Effector CD4-positive, alpha-beta T cell (primary cell): ENCODE measurements at regions not wholly inside any gene's neighbourhood (a gene's known extent, or its start where the extent isn't known, plus 50 kb on each side); places are given as distances from the start of the nearest gene placed in this dataset.

Source experiments
- DNase-seq: peaks from one replicate; pipeline ENCODE4 v3.0.0-alpha.2; 2020

DNA sequence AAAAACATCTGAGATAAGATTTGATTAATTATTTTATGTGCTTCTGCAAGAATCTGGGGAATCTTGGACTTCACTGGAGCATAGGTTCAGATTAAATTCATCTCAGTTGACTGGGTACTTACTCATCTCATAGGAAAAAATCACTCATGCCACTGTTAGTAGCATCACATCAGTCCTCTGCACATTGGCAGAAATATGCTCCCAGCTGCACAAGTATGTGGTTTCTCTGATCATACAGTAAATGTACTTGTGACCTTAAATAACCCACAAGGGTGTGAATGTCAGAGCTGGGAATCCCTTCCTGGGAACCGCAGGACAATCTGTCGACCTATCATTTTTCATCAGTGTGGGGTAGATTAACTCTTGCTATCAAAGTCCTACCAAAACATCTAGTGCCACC, 203.7 kb upstream of the SLC24A2 start:
- no peak for DNase-seq

DNA sequence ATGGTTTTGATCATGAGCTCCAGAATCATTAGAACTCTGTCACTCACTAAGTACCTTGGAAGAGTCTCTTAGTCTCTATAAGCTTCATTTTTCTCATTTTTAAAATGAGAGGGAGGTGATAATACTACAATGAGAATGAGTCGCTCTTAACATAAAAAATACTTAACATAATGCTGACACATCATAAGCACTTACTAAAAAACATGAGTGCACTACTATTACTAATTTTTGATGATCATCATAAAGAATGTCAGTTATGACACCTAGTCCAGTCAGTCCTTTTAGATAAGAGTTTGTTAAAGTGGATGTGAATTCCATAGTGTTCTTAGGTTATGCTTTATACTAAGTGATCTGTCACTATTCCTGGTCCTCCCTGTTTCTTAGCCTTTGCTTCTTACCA, 200.4 kb upstream of the SLC24A2 start:
- DNase-seq = no peak

DNA sequence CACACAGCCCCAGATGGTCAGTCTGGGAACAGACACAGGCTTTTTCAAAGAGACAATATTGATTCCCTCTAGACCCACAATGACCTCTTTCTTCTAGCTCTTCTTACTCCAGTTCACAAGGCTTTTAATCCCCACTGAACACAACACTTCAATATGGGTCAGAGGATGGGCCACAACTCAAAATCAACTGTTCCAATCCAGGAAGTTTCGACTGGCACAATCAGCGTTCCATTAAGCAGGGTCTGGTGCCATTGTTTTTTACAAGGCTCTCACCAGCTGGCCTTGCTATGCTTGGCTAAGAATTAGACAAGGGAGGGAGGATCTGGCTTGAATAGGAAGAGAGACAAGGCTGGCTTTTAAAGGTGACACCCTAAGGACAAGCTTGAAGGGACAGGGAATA, 199.4 kb upstream of the SLC24A2 start:
- DNase-seq = no peak

DNA sequence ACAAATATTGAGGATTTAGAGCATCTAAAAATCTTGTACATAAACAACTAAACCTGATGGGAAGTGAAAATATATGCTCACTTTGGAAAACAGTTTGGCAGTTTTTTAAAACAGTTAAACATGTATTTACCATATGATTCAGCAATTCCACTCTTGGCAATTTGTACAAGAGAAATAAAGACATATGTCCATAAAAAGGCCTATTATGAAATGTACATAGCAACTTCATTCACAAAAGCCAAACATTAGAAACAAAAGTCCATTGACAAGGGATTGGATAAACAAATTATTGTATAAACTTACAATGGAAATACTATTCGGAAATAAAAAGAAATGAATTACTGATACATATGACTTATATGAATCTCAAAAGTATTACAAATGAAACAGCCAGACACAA, 196.2 kb upstream of the SLC24A2 start:
- DNase-seq = no peak

DNA sequence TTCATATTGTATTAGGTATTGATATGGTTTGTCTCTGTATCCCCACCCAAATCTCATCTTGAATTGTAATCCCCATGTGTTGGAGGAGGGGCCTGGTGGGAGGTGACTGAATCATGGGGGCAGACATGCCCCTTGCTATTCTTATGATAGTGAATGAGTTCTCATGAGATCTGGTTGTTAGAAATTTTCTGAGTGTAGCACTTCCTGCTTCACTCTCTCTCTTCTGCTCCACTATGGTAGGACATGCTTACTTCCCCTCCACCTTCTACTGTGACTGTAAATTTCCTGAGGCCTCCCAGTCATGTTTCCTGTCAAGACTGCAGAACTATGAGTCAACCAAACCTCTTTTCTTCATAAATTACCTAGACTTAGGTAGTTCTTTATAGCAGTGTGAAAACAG, 187.4 kb upstream of the SLC24A2 start:
- DNase-seq = no peak

DNA sequence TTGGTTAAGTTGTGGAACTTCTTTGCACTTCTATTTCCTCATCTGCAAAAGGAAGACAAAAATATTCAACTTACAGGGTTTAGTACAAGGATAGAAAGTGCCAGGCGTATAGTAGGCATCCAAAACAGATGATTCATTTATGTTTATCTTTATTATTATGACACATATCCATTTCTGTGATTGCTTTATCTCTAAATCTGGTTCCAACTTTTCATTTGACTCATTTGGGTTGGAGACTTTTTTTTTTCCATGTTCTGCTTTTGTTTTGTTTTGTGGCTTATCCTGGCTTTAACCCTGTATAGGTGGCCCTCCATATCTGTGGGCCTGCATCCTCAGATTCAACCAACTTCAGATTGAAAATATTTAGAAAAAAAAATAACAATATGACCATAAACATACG, 186.7 kb upstream of the SLC24A2 start:
- DNase-seq = no peak

DNA sequence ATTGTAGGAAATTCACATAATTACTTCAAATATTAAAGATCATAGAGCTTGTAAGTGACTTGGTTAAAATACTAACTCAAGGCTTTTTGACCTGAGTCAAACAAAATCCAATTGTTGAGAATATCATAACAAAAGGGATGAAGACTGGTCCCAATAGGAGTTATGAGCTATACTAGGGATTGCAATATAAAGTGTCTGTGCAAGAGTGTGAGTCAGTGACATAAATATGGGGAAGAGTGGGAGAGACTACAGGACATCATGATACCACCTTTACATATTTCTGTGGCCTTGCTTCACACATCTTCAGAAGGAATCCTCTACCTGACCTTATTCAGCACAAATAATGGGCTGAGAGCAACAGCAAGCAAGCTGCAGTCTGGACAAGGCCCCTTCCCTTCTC, 180.9 kb upstream of the SLC24A2 start:
- DNase-seq = no peak

DNA sequence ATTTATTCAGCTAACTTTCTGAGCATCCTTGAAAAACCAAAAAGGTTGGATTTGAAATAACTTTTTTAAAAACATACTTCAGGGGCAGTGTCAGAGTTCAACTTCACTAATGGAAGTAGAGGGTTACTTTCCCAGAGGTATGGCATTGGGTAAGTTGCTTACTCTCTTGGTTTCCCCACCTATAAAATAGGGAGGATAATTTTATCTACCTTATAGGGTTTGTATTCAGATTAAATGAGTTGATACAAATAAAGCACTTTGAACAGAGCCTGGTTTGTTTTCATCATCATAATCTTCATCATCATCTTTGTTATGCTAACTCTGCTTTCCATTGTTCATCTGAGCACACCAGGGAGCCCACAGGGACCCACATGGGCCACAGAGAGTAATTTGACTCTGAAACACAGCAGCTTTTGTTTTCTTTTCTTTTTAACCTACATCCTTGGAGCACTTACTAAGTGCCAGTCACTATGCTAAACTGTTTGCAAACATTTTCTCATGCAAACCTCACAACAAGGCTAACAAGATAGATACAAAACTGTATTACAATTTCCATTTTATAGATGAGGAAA, 179.1 kb upstream of the SLC24A2 start:
- DNase-seq = no peak

DNA sequence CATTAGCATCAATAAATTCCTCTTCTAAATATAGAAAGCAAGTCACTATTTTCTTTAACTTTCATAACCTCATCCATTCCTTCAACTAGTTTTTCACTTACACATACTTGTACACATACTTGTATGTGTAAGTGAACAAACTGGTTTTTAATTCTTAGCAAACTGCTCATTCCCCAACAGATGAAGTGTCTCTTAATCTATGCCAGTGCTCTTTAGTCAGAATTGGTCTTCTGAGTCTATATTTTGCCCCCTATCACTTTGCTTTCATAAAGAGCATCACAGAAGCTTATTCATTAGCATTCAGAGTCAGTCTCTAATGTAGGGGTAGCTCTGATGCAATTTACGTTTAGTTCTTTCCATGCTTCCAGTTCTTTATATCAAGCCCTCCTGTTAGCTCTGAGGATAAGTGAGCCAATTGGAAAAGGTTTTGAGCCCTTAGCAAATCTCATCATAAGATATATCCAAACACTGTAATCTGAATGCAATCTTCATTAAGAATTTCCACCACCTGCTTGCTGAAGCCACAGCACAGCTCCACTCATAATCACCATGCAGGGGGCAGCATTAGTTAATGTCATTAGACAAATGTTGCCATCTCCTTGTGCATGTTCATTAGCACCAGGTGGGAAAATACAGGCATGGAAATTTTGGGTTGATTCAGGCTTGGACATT, 178.5 kb upstream of the SLC24A2 start:
- no peak for DNase-seq

DNA sequence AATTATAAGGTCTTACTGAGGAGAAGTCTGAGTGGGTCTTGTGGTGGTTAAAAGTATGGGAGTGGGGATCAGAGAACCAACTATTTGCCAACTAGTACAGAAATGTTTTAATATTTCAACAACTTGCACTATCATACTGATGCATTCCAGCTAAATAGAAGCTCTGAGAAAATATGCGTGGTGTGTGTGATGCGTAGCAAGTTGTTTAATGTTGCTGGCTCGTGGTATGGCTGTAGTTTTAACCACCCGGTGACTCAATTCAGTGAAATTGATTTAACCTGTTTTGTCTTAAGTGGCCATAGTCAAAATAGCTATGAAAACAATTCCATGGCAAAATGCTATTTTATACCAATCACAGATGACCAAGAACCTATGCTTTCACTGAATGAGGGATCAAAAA, 176.5 kb upstream of the SLC24A2 start:
- no peak for DNase-seq

DNA sequence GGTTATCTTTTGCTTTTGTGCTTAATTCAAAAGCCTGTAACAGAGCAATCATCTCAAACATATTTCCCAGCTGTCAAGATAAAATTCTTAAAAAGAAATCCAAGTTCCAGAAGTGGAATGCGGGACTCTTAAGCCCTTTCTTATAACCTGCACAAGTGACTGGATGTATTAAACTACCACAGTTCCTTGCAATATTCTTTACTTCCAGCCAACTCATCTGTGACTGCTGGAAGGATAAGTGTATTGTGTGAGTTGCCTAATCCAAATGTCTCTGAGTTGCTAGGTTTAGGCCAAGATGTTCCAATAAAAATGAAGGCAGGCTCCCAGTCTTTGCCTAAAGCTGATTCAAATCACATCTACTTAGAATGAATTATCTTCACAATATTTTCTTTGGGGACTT, 159.2 kb upstream of the SLC24A2 start:
- DNase-seq = no peak

DNA sequence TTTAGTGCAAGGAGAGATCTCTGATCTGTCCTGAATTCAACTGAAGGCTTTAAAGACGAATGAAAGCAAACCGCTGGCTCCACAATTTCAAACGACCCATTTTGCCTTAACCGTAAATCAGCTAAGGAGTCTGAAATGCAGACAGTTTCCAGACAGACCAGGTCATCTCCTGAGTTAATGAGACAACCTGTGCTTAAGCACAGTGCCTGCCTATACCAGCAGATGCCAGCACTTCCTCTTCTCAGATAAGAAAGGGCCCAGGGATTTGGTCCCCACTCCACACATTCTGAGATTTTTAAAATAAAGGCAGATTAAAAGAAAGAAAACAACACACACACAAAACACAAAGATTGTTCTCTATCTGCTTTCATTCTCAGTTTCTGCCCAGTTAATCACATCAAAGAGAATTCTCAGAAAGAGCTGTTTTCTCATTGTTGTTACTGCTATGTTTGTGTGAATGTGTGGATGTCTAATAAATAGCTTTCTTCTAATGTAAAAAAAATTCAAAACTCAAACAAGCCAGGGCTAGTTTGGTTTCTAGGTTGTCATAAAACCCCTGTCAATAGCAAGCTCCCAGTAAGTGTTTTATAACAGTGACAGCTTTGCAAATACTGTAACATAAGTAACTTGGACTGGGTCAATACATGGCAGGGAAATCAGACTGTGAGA, 157.7 kb upstream of the SLC24A2 start:
- DNase-seq = no peak

DNA sequence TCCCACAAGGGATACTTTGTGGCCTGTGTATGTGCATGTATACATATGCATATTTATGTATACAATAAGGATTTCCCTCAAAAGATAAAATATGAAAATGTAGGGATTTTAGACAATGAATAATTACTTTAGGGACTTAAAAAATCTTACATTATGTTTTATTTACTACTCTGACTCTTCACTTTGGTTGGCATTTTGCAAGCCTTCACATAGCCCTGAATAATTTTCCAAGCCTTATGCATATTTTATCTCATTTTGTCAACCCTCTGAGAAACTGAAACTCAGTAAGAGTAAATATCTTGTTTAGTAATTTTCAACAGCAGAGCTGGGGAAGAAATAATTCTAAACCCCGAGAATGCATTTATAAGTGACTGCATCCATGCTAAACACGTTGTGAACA, 153.0 kb upstream of the SLC24A2 start:
- no peak for DNase-seq

DNA sequence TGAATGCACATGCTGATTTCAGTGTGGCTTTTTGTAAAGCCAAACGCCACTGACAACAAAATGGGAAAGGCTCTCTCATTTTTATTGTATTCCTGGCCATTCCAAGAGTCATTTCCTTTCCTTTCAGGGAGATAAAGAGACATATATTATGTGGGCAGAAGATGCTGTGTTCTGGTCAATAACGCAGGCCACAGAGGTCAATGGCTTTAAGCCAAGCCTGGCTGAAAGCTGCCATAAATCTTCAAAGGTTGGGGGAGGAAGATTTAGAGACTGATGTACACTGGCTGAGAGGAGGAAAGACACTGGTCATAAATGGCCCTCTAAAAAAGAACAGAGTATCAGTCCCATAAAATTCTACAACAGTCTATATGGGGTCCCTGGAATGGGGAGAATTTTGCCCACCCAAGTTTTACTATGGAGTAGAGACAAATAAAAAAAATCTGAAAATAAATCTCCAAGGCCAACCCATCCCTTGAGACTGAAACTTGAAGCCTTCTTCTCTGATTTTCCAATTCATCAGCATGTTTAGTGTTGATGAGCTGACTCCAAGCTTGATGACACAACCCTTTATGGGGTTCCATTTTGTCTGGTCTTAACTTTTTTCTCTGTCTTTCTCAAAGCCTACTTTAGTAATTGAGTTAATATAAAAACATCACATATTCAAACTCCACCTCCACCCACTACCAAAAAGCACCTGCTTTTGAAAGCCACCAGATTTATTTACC, 152.1 kb upstream of the SLC24A2 start:
- no peak for DNase-seq

DNA sequence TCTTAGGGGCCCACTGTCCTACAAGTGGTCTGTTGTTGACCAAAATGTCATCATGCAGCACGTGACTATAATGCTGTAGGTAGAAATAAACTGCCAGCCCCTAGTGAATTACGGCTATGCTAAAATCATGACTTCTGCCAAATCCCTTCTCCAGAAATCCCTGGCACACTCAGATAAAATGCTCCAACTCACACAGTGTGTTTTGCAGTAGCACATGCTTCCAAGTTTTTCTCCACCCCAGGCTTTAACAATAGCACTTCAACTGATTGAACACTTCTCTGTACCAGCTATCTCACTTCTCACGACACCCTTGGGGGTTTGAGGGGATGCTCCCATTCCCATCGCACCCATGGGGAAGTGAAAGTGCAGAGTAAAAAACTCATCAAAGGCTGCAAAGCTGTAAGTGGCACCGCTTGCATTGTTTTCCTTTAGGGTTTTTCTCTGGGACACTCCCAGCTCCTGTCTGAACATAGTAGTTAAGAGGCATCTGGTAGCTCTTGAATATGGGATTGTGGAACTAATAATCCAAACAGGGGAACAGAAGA, 151.0 kb upstream of the SLC24A2 start:
- no peak for DNase-seq

DNA sequence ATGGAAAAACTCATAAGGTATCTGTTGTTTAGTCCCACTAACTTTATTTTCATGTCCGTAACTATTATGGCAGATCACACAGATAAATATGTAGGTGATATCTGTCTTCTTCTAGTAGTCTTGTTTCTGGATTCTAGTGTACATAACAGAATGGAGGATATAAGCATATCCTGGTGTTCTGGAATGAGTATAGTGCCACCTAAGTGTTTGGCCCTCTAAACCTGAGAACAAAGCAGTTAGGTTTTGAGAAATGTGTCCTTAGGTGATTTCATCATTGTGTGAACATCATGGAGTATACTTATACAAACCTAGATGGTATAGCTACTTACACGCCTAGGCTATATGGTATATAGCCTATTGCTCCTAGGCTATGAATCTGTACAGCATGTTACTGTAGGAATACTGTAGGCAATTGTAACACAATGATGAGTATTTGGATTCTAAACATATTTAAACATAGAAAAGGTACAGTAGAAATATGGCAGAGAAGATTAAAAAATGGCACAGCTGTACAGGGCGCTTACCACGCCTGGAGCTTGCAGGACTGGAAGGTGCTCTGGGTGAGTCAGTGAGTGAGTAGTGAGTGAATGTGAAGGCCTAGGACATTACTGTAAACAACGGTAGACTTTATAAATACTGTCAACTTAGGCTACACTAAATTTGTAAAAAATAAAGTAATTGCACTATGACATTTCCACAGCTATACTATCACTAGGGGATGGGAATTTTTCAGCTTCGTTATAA, 150.3 kb upstream of the SLC24A2 start:
- no peak for DNase-seq

DNA sequence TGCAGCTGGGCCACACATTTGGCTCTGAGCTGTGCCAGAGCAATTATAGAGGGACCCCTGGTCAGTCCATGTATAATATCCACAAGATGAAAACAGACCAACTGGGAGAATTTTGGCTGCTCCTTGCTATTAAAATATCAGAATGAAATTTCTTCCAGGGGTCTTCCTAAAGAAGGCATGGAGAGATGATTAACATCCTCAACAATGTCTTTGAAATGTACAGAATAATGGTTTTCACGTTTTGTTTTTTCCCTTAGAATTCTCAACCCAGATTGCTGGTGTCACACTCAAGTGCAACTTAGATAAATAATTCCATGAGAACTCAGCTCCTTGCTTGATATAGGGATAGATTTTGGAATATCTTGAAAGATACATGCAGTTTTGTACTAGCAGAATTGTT, 148.3 kb upstream of the SLC24A2 start:
- DNase-seq = no peak

DNA sequence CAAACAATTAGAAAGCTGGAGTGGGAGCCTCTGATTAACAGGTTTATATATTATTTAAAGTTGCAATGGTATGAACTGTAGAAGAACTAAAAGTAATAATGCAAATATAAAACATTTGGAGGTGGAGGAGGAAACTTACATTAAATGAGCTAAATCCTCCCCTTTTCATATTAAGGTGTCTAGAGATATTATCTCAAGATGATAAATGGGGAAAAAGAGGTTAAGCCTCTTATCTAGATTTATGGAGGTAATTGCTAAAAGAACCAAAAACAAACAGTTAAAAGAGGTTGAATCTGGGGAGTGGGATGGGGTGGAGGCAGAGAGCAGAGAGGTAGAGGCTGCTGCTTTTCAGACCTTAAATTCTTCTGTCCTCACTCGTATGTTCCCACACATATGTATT, 147.8 kb upstream of the SLC24A2 start:
- DNase-seq = no peak

DNA sequence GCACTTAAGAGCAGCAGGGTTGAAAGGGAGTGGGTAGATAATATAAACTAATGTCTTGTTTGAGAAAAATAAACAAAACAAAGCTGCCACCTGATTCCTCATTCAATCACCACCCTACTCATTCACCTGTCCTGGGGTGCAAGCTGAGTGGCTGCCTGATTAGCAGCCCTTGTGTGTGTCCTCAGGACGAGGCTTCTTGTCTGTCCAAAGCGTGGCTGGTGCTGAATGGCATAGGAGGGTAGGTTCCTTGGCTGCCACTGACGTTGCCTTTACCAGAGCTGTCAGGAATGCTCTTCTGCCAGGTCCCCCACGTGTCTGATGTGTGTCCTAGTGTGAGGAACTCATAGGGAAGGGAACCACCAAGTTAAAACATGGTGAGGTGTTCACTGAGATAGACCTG, 146.6 kb upstream of the SLC24A2 start:
- DNase-seq = no peak

DNA sequence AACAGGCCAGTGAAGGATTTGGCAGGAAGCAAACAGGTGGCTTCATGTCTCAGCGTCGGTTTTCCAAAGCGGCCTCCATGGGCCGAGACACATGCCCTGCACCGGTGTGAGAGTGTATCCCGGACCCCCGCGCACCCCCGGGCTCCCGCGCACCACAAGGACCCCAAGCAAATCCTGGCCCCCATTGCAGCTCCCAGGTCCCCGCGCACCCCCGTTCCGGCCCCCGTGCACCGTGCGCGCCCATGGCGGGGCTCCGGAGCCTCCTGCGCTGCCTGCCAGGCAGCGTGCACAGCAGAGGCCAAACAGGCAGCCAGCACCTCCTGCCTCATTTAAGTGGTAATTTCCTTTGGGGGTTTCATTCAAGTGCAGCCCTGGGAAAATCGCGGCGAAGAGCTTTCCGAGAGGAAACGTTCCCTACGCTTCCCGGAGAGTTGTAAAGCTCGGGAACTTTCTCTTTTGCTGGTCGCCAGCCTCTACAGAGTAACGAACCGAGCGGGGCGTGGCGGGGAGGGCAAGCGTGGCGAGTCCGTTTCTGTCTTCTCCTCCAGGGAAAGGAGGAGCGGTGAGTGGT, 145.5 kb upstream of the SLC24A2 start:
- no peak for DNase-seq

DNA sequence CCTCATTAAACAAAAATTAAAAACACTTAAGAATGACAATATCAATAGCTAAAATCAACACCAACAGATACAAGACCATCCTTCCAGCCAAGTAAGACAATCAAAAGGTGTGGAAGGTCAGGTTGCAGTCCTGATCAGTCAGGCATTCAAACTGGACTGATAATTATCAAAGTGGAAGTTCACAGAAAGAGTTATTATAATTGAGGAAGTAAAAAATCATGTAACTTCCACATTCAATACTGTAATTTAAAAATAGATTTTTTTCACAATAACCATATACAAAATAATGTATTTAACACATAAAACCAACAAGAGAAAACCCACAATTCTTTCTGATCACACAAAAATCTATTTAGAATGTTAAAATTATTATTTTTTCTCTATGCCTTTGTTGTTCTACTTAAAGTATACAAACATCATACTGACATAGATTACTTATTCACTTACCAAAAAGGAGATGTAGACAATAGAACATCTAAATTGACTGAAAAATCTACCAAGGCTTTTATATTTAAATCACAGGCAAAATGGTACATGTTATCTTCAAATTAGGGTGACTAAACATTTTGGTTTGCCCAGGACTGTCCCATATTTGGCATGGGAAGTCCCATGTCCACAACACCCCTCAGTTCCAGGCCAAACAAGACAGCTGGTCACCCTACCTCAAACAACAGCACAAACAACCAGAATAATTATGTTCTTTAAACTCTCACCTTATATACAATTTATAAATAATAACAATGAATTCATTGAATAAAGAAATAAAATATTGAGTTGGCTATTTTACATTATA, 142.5 kb upstream of the SLC24A2 start:
- no peak for DNase-seq

DNA sequence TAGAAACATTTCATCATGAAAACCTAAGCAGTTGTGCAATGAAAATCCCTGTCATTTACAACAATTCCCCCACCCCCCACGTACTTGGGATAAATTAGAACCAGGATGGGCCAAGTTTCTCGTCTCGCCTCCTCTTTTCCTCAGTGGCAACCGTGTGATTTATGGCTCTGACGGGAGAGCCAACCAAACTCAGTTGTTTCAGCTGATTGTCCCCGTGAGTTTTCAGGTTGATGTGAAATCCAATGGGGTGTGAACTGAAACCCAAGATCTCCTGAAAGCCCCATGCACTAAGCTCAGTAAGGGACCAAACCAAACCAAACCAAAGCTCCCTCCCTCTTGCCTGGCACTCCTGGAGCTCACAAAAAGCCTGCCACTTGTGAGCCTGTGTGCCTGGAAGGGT, 138.7 kb upstream of the SLC24A2 start:
- no peak for DNase-seq
